HPDE6-E6E7 (cell line): ENCODE measurements at regions not wholly inside any gene's neighbourhood (a gene's known extent, or its start where the extent isn't known, plus 50 kb on each side); places are given as distances from the start of the nearest gene placed in this dataset.
A peak's percentile ranks its signal among the peaks of the same experiment; 100 is the strongest.

Experiments used
- DNase-seq: peaks from one replicate; pipeline ENCODE4 v3.0.0; 2011; ENCODE audit warnings: missing footprints; ENCODE audit errors: extremely low spot score

DNA sequence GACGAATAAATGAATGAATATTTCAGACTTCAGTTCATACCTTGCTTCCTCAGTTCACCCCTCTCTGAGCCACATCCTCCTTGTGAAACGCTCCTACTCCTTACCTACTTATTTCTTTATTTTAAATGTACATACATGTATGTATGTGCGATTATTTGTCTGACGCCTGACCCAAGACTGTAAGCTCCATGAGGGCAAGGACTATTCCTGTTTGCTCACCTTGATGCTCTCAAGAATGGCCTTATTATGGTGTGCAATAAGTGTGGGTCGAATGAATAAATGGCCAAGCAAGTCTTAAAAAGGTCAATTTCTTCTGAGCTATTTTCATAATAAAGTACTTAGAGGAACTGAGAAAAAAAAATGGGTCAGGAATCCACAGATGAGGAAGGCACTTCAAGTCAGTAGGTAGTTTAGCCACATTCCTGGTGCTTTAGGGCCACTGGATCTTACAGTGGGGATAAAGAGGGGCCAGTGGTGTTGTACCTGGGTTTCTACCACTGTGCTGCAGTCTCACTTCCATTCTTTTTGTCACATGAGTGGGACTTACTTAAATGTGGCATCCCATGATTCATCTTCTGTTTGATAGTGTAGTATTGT lies 74.7 kb downstream of the SDC1 start:
- no peak for DNase-seq

DNA sequence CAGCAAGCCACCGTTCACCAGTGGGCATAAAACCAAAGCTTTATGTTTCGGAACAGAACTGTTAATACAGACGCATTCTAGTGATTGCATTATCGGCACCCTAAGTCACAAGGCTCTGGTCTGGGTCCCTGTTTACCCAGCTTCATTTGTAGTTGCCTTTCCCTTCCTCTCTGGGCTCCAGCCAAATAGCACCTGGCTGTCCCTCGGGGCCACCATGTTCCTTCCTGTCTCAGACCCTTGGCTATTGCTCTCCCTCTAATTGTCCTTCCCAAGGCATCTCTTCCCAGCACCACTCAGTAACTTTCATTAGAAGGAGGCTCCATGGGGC lies 75.3 kb downstream of the SDC1 start:
- no peak for DNase-seq

- DNase-seq: no peak
Measured at GRCh38 chr2:20148923-20149702, 75.8 kb downstream of the SDC1 start.

DNA sequence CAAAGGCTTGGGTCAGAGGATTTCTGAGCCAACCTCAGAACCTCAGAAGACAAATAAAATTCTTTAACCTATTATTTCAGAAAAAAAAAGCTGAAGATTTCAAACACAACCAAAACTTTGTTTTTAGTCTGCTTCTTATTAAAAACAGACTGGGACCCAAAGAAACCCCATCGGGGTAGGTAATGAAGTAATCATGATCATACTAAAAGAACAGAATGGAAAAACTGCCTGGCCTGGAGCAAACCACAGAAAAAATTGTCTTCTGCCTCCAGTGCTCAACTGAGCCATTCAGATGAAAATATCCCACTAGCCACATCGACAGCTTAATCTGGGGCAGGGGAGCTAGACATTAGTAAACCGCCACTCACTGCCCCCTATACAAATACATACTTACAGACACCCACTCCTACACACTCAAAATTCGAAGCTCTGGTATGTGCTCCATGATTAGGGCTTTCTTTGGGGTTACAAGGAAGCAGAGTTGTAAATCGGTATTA lies 76.5 kb downstream of the SDC1 start:
- DNase-seq: no peak

DNA sequence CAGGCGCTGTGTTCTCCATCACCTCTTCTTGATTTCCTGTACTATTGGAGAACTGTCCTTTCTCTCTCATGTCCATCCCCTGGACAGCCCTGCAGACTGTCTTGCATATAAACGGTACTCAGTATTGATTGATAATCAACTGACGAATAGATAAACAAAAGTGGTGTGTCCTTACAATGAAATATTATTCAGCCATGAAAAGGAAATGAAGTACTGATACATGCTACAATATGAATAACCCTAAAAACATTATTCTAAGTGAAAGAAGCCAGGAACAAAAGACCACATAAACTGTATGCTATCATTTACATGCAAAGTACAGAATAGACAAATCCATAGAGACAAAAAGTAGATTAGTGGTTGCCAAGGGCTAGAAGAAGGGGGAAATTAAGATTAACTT lies 77.6 kb downstream of the SDC1 start:
- no peak for DNase-seq

DNA sequence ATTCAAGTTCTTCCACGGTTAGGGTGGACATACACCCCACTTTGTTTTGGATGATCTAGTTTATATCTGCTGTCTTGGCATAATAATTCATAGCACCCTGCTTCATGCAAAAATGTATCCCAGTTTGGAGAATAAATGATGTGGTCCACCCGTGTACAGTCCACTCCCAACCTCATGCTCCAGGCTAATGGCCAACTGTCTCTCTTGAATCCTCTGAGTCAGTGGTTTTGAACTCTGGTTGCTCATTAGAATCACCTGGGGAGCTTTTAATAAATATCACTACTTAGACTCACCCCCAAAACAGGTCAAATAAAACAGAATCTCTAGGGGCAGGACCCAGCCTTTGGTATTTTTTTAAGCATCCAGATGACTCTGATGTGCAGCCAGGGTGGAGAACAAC lies 78.5 kb downstream of the SDC1 start:
- no peak for DNase-seq

DNA sequence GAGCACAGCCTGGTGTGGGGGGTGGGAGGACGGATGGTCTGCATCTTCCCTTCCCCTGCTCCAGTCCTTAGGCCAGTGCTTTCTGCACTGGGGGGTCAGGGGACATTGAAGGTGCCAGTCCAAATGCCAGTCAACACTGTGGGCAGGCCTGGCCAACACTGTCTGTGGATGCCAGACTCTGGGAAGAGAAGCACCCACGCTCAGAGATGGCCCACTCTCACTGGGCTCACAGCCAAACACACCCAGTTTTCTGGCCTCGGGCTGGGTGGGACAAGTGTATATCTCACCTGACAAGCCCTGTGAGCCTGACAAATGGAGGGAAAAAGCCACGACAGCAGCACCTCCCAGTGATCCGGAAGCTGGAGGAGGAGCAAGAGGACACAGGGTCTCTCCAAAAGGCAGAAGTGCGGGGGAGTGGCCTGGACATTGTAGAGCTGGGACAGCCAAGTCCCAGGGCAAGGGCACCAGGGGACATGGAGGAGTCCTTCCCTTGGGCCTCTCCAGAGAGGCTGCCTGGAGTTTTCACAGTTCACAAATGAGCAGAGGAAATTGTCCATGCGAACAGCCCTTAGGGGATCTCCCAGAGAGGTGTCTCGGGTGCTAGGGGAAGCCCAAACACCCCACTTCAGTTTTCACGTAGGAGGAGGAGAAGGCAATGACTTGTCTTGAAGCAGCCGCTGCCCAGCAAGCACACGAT lies 79.3 kb downstream of the SDC1 start:
- no peak for DNase-seq

GRCh38 chr2:20144861-20145260 lies 80.1 kb downstream of the SDC1 start:
- DNase-seq: no peak

- no peak for DNase-seq
Measured at GRCh38 chr2:20144196-20144595, 80.7 kb downstream of the SDC1 start.

- DNase-seq: no peak
Measured at GRCh38 chr2:20143263-20143662, 81.7 kb downstream of the SDC1 start.

- no peak for DNase-seq
Measured at GRCh38 chr2:20141806-20142205, 83.1 kb downstream of the SDC1 start.

DNA sequence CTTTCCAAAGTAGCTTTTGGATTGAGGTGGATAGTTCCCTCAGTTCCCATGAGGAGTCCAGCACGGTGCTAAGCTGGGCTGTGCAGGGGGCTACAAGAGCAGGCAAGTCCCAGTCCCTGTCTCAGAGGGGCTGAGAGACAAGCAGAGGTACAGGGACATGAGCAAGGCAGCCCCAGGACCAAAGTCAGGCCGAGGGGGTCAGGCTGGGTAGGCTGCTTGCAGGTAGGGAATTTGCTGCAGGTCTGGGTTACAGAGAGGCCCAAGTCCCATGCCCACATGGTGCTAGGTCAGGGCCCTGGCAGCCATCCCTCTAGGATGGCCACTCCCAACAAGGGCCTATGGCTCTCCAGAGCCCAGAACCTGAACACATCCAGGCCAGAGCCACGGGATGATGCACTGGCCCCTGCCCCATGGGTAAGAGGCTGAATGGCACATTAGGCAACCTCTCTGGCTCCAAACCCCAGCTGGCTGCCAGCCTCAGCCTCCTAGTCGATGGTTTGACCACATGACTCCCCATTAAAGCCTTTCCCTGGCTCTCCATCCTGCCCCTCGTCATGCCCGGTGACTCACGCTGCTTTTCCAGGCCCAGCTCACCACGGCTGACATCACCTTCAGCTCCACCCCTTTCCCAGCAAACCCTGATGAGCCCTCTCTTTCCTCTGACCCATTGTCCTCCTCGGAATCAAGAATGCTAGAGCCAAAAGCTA lies 83.7 kb downstream of the SDC1 start:
- peak; percentile 98 for DNase-seq

GRCh38 chr2:20140321-20141055 lies 84.4 kb downstream of the SDC1 start:
- no peak for DNase-seq

DNA sequence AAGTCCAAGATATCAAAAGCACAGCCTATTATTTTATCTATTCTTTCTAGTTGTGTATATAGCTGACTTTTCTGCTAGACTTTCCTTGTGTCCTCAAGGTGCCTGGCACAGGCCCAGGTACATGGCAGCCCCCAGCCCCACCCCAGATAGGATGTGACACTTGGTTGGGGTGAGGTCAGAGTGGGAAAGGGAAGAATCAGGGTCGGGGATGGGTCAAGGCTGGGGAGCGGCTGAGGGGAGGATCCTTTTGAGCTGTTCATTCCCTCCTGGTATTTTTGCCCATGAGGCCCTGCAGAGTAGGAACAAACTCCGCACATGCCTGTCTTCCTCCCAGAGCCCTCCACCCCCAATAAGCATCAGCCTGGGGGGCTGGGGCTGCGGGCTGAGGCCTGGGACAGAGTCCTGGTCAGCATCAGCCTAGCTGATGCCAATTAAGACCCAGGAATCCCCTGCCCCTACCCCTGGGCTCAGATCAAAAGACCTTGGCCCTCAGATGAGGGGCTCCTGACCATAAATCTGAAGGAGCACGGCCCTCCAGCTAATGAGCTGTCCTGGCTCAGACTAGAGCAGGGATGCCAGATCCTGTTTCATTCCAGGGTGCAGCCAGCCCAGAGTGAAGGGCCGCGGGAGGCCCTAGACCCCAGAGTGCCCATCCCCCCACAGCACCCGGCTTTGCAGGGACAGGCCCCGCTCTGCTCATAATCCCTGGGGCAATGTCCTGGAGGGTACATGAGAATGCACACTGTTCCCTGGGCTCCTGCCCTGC lies 85.3 kb downstream of the SDC1 start:
- DNase-seq: no peak

DNA sequence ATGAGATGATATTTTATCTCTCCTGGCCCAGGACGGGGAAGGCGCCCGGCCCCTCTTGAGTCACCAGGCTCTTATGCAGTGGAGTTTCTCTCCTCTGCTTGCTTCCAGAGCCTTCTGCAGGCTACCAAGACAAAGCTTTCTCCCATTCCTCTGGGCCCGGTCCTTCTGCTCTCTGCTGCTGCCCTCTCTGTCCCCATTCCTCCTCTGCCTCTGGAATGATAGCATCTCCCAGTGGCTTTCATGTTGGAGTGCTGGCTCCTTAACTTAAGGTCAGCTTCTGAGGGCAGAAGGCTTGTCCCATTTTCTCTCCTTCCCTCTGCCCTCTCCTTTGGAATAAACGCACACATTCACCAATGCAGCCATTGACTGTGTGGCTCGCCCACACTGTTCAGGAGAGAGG lies 86.2 kb downstream of the SDC1 start:
- DNase-seq: no peak

GRCh38 chr2:20137884-20138283 lies 86.5 kb upstream of the LAPTM4A start:
- no peak for DNase-seq

DNA sequence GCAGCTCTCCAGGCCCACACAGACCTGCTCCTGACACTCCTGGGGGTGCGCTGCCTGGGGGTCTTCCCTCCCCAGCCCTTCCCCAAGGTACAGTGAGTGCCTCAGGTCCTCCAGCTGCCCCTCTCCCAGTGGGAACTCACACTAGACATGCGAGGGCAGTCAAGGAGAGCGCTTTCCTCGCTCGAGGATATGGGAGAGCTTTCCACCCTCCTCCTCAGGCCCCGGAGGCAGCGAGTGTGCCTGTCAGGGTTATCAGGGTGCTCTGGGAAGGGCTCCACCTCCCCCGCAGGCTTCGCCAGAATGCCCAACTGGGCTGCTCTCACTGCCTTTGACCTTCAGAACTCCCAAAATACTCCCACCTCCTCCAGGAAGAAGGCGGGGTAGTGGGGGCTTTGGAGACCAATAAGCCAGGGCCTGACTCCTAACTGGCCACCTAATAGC lies 85.7 kb upstream of the LAPTM4A start:
- no peak for DNase-seq

DNA sequence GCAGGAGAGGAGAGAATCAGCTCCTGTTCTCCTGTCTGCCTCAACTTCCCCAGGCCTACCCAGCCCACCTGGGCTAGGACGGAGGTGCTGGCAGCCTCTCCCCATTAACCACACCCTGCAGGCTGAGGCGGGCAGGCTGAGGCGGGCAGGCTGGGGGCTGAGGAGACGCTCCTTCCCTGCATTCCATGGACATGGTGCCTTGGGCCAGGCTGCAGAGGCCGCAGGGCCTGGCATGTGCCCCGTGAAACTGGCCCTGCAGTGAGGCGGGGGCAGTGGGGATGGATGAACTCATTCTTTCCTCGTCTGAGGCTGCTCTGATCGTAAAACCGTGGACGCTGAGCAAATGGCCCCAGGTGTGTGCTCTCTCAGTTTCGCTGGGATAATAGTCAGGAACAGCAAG lies 84.7 kb upstream of the LAPTM4A start:
- no peak for DNase-seq

DNA sequence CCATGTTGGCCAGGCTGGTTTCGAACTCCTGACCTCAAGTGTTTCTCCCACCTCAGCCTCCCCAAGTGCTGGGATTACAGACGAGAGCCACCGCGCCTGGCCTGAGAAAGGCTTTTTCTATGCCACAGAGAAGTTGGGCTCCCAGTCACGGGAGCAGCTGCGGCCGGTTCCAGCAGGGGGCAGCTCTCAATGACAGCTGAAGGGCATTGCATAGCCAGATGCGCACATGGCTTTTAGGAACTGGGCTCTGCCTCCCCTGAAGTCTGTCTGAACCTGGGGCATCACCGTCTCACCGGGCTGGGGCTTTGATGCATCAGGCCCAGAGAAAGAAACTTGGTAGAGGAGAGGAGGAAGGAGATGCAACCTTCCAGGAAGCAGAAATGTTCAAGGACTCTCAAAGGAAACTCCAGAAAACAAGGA lies 84.2 kb upstream of the LAPTM4A start:
- no peak for DNase-seq

- DNase-seq: no peak
Measured at GRCh38 chr2:20132990-20133535, 81.6 kb upstream of the LAPTM4A start.
